A549 (cell line): ENCODE measurements at regions not wholly inside any gene's neighbourhood (a gene's known extent, or its start where the extent isn't known, plus 50 kb on each side); places are given as distances from the start of the nearest gene placed in this dataset.

Source experiments
- ATAC-seq, 2 experiments: fragments of 200-7000 bp in 1 of 2; fragments of >200 bp in 1 of 2; cut with Nextera tagmentation in 1 of 2; cut with Tn5 transposase in 1 of 2; 3 replicates each; pipeline versions ENCODE4 v1.8.0 to v1.9.1; 2018 to 2020; ENCODE audit warnings: mild to moderate bottlenecking in 1 of 2, moderate library complexity in 1 of 2
- CTCF ChIA-PET: fragments of 300-600 bp; sonication (Branson Sonifier 250); formaldehyde crosslinking; extraction: SDS; loops from one replicate; lab custom pipeline; 2021; ENCODE audit warnings: antibody characterized with exemption, inconsistent platforms; lab: Yijun Ruan, JAX
- POLR2A ChIA-PET: fragments of 350-600 bp; formaldehyde crosslinking; extraction: SDS; loops from one replicate; lab custom pipeline; 2021; ENCODE audit warnings: antibody characterized with exemption, inconsistent platforms; lab: Yijun Ruan, JAX
- DNase-seq, 2 experiments: peaks; one replicate each; pipeline versions ENCODE4 v3.0.0 to v3.0.0-alpha.2; 2011 to 2016; ENCODE audit warnings: low read depth in 1 of 2, low spot score in 1 of 2
- FAIRE-seq: peaks from 2 replicates; lab custom pipeline; 2011; peaks lifted over from hg19 to GRCh38; lab: Jason Lieb, UNC
- H3K27ac ChIP-seq, 2 experiments: fragments of >200 bp; sonication (Bioruptor Twin); formaldehyde crosslinking; 3 replicates each; pipeline ENCODE4 v1.5.1; 2016 to 2017
- H3K4me1 ChIP-seq: fragments of >200 bp; sonication (Bioruptor Twin); formaldehyde crosslinking; 3 replicates; pipeline ENCODE4 v1.6.1; 2016
- H3K4me2 ChIP-seq: fragments of >200 bp; sonication (Bioruptor Twin); formaldehyde crosslinking; 3 replicates; pipeline ENCODE4 v1.6.1; 2016
- H3K4me3 ChIP-seq: fragments of >200 bp; sonication (Bioruptor Twin); formaldehyde crosslinking; 3 replicates; pipeline ENCODE4 v1.5.1; 2016
- H3K9me3 ChIP-seq: fragments of >200 bp; sonication (Bioruptor Twin); formaldehyde crosslinking; 3 replicates; pipeline ENCODE4 v1.6.1; 2016
- ATOH8 ChIP-seq: fragments of 250-450 bp; sonication (Bioruptor Pico); IDR thresholded peaks from 2 replicates; pipeline ENCODE4 v1.5.0; 2020; ENCODE audit warnings: low read depth, mild to moderate bottlenecking, moderate library complexity
- BHLHE40 ChIP-seq: IDR thresholded peaks from 2 replicates; pipeline ENCODE4 v1.6.1; 2012; ENCODE audit warnings: low read depth, low read length, inconsistent platforms
- CBX2 ChIP-seq: fragments of 200-600 bp; sonication (generic); IDR thresholded peaks from 2 replicates; pipeline ENCODE4 v1.6.1; 2016; ENCODE audit warnings: low read depth, mild to moderate bottlenecking, borderline replicate concordance
- CHD2 ChIP-seq: fragments of 150-350 bp; IDR thresholded peaks from 2 replicates; pipeline ENCODE4 v1.6.1; 2014; ENCODE audit warnings: low read length; ENCODE audit not compliant: partially characterized antibody
- ELK1 ChIP-seq: fragments of 150-350 bp; IDR thresholded peaks from 2 replicates; pipeline ENCODE4 v1.6.1; 2014; ENCODE audit warnings: low read depth, mild to moderate bottlenecking, low read length
- EP300 ChIP-seq, 2 experiments: fragments of >200 bp; sonication (Bioruptor Twin); formaldehyde crosslinking; IDR thresholded peaks; 2 replicates in 1 of 2; 3 replicates in 1 of 2; pipeline ENCODE4 v1.6.1; 2016 to 2017
- ESRRA ChIP-seq: fragments of 150-350 bp; IDR thresholded peaks from 2 replicates; pipeline ENCODE4 v1.6.1; 2014; ENCODE audit warnings: mild to moderate bottlenecking, low read length, borderline replicate concordance
- GATA3 ChIP-seq: IDR thresholded peaks from 2 replicates; pipeline ENCODE4 v1.6.1; 2012; ENCODE audit warnings: borderline replicate concordance
- HDAC2 ChIP-seq: fragments of 200-600 bp; sonication (generic); IDR thresholded peaks from 2 replicates; pipeline ENCODE4 v1.6.1; 2016
- HES2 ChIP-seq: fragments of >200 bp; sonication (Bioruptor Twin); formaldehyde crosslinking; IDR thresholded peaks from 2 replicates; pipeline ENCODE4 v1.6.1; 2016
- HOXA7 ChIP-seq: fragments of 250-450 bp; sonication (Bioruptor Pico); IDR thresholded peaks from 2 replicates; pipeline ENCODE4 v1.5.0; 2020; ENCODE audit warnings: mild to moderate bottlenecking, moderate library complexity
- HOXB5 ChIP-seq: fragments of 250-450 bp; sonication (Bioruptor Pico); IDR thresholded peaks from 2 replicates; pipeline ENCODE4 v1.5.0; 2020; ENCODE audit warnings: mild to moderate bottlenecking, moderate library complexity
- KDM1A ChIP-seq: fragments of 200-600 bp; sonication (generic); IDR thresholded peaks from 2 replicates; pipeline ENCODE4 v1.6.1; 2016; ENCODE audit warnings: low read depth, mild to moderate bottlenecking
- MAFK ChIP-seq: fragments of 450-650 bp; IDR thresholded peaks from 2 replicates; pipeline ENCODE4 v1.6.1; 2014; ENCODE audit not compliant: partially characterized antibody
- MAX ChIP-seq: IDR thresholded peaks from 2 replicates; pipeline ENCODE4 v1.6.1; 2012
- PBX3 ChIP-seq: IDR thresholded peaks from 2 replicates; pipeline ENCODE4 v1.6.1; 2012
- POLR2A ChIP-seq: IDR thresholded peaks from 2 replicates; pipeline ENCODE4 v1.6.1; 2012; ENCODE audit warnings: mild to moderate bottlenecking, low read length
- RAD21 ChIP-seq, 2 experiments: fragments of >200 bp in 1 of 2; sonication (Bioruptor Twin) in 1 of 2; formaldehyde crosslinking in 1 of 2; IDR thresholded peaks in 1 of 2; conservative IDR thresholded peaks in 1 of 2; 2 replicates in 1 of 2; 3 replicates in 1 of 2; pipeline ENCODE4 v1.6.1; 2012 to 2018; ENCODE audit warnings: inconsistent platforms in 1 of 2
- RARB ChIP-seq: fragments of 250-450 bp; sonication (Bioruptor Pico); IDR thresholded peaks from 2 replicates; pipeline ENCODE4 v1.8.0; 2021; ENCODE audit warnings: mild to moderate bottlenecking, moderate library complexity
- SMC3 ChIP-seq: fragments of >200 bp; sonication (Bioruptor Twin); formaldehyde crosslinking; IDR thresholded peaks from 3 replicates; pipeline ENCODE4 v1.6.1; 2018; ENCODE audit warnings: inconsistent platforms
- TP53 ChIP-seq: fragments of 250-450 bp; sonication (Bioruptor Pico); IDR thresholded peaks from 2 replicates; pipeline ENCODE4 v1.5.0; 2021; ENCODE audit warnings: mild to moderate bottlenecking, moderate library complexity
- ZNF302 ChIP-seq: fragments of 250-450 bp; sonication (Bioruptor Pico); IDR thresholded peaks from 2 replicates; pipeline ENCODE4 v1.9.0; 2021; ENCODE audit warnings: inconsistent platforms, mild to moderate bottlenecking, moderate library complexity
- WGBS: methylation state at CpG from one replicate; pipeline ENCODE4 v1.1.6; 2017; ENCODE audit errors: missing lambda C conversion rate; 5-methylcytosine and 5-hydroxymethylcytosine counted together
- TF ChIP-seq, protein P1 (sequence below): fragments of >200 bp; sonication (Bioruptor Twin); formaldehyde crosslinking; IDR thresholded peaks from 3 replicates; pipeline ENCODE4 v1.5.1; 2016

- ATAC-seq (no peak), DNase-seq (no peak), FAIRE-seq (no peak)
- POLR2A ChIA-PET = no interaction called here
- Histone ChIP-seq H3K27ac (no peak overlapping the region), H3K4me3 (no peak overlapping the region), H3K4me1 (no peaks in the 10 kb centered on the region), H3K9me3 (no peaks in the 10 kb centered on the region), H3K4me2 (no peak overlapping the region)
- 10% methylated on average over 1 of the region's 1 CpG for WGBS
- CTCF ChIA-PET = no interaction called here
- TF ChIP-seq POLR2A (no peak), PBX3 (no peak), SMC3 (no peak), ESRRA (no peak), RARB (CRISPR knock-in tag) (no peak), EP300 (IDR thresholded peaks at IDR 0.05) (no peak), CHD2 (no peak), BHLHE40 (no peak), HDAC2 (no peak), KDM1A (no peak), ELK1 (no peak), MAX (no peak), ZNF302 (CRISPR knock-in tag) (no peak), CBX2 (no peak), HOXB5 (CRISPR knock-in tag) (no peak), GATA3 (no peak)
- TF ChIP-seq, protein P1, sequence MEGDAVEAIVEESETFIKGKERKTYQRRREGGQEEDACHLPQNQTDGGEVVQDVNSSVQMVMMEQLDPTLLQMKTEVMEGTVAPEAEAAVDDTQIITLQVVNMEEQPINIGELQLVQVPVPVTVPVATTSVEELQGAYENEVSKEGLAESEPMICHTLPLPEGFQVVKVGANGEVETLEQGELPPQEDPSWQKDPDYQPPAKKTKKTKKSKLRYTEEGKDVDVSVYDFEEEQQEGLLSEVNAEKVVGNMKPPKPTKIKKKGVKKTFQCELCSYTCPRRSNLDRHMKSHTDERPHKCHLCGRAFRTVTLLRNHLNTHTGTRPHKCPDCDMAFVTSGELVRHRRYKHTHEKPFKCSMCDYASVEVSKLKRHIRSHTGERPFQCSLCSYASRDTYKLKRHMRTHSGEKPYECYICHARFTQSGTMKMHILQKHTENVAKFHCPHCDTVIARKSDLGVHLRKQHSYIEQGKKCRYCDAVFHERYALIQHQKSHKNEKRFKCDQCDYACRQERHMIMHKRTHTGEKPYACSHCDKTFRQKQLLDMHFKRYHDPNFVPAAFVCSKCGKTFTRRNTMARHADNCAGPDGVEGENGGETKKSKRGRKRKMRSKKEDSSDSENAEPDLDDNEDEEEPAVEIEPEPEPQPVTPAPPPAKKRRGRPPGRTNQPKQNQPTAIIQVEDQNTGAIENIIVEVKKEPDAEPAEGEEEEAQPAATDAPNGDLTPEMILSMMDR = no peak
These were observed 418.5 kb downstream of the PTPRC start for GRCh38 chr1:199057322-199057721.

- TF ChIP-seq HOXB5 (CRISPR knock-in tag) = no peak
- no peak for TF ChIP-seq HOXA7 (CRISPR knock-in tag)
- TF ChIP-seq TP53 (CRISPR knock-in tag) = no peak
- TF ChIP-seq RAD21 (conservative IDR thresholded peaks at IDR 0.05 in 1 of 2, IDR thresholded peaks at IDR 0.05 in 1 of 2) = no peak
- no peak for TF ChIP-seq HES2
- TF ChIP-seq MAFK = no peak
- no peak for TF ChIP-seq ATOH8 (CRISPR knock-in tag)
- TF ChIP-seq RARB (CRISPR knock-in tag) = no peak
- CTCF ChIA-PET = interaction anchor here (0.7 kb wide), 1 partner anchor 100 kb away, joined by 4 read pairs; no protein-coding TSS in a partner anchor
- Histone ChIP-seq H3K27ac (no peak overlapping the region), H3K4me1 (no peaks in the 10 kb centered on the region), H3K4me2 (no peak overlapping the region), H3K4me3 (no peak overlapping the region), H3K9me3 (no peaks in the 10 kb centered on the region)
- POLR2A ChIA-PET = no interaction called here
- FAIRE-seq (no peak), DNase-seq (no peak), ATAC-seq (no peak)
- WGBS = 19% methylated on average over 4 of the region's 4 CpGs
These were observed 419.4 kb downstream of the PTPRC start for GRCh38 chr1:199058281-199058680.
